Immature natural killer cell (primary cell): ENCODE measurements at regions not wholly inside any gene's neighbourhood (a gene's known extent, or its start where the extent isn't known, plus 50 kb on each side); places are given as distances from the start of the nearest gene placed in this dataset.
"Not testable (repeated sequence)": the region's sequence is repeated elsewhere in the genome, so short reads cannot be mapped to it uniquely, and the experiment has no call there.

Experiments used
- DNase-seq, 3 donors: peaks; one replicate each; pipeline ENCODE4 v3.0.0; 2022; ENCODE audit warnings: mixed read lengths in 1 of 3
- H3K27ac Mint-ChIP-seq, 6 donors: one replicate each; pipeline ENCODE4 v1.8.0; 2020; ENCODE audit warnings: mixed read lengths in 6 of 6, mild to moderate bottlenecking in 5 of 6, inconsistent platforms in 4 of 6, moderate library complexity in 3 of 6
- H3K27me3 Mint-ChIP-seq, 3 donors: one replicate each; pipeline ENCODE4 v1.8.0; 2020 to 2021; ENCODE audit warnings: low read depth in 3 of 3, mild to moderate bottlenecking in 3 of 3, mixed read lengths in 3 of 3, moderate library complexity in 3 of 3, inconsistent platforms in 1 of 3
- H3K36me3 Mint-ChIP-seq, 3 donors: one replicate each; pipeline ENCODE4 v1.8.0; 2020; ENCODE audit warnings: mixed read lengths in 3 of 3, inconsistent platforms in 2 of 3, mild to moderate bottlenecking in 2 of 3
- H3K4me1 Mint-ChIP-seq, 2 donors: one replicate each; pipeline ENCODE4 v1.8.0; 2020; ENCODE audit warnings: inconsistent platforms in 2 of 2, mild to moderate bottlenecking in 2 of 2, mixed read lengths in 2 of 2, moderate library complexity in 1 of 2
- H3K4me3 Mint-ChIP-seq, 5 donors: one replicate each; pipeline ENCODE4 v1.8.0; 2020; ENCODE audit warnings: mild to moderate bottlenecking in 5 of 5, mixed read lengths in 5 of 5, inconsistent platforms in 3 of 5, moderate library complexity in 3 of 5
- H3K9me3 Mint-ChIP-seq, 6 donors: one replicate each; pipeline ENCODE4 v1.8.0; 2020; ENCODE audit warnings: mild to moderate bottlenecking in 6 of 6, mixed read lengths in 6 of 6, inconsistent platforms in 4 of 6, moderate library complexity in 3 of 6

DNA sequence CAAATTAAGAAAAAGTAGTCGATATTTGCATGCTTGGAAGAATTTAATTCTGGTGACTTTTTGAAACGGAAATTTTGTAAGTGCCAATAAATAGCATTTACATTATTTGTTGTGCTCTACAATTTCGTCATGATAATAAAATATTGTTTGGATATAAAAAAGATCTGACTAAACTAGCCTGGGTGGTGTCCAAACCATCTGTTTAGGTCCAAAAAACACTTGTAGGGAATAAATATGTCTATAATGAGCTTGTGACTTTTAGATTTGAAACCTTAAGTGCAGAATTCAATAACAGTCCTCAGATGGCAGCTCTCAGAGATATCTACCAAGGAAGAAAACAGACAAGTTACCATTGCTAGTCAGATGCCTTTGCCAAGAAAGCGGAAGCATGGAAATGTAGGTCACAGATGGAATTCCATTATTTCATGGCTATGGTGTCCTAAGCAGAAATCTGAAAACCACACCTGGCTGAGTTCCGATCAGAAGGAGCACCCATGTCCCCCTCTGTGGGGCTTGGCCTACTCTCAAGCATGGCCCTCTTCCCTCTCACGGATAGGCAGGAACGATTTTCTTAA, 731.1 kb downstream of the RNF144A start:
- H3K9me3 Mint-ChIP-seq = peaks cover 0 to 2% (median 0%) of the 10 kb centered on the region in 6 donors
- H3K27ac Mint-ChIP-seq = no peak overlapping the region
- peaks cover 10 to 25% of the 10 kb centered on the region in 2 donors for H3K4me1 Mint-ChIP-seq
- no peak overlapping the region for H3K4me3 Mint-ChIP-seq
- no peak for DNase-seq
- H3K36me3 Mint-ChIP-seq = peaks cover 0 to 4% (median 3%) of the 10 kb centered on the region in 3 donors
- H3K27me3 Mint-ChIP-seq = peaks cover 0 to 3% (median 0%) of the 10 kb centered on the region in 3 donors

DNA sequence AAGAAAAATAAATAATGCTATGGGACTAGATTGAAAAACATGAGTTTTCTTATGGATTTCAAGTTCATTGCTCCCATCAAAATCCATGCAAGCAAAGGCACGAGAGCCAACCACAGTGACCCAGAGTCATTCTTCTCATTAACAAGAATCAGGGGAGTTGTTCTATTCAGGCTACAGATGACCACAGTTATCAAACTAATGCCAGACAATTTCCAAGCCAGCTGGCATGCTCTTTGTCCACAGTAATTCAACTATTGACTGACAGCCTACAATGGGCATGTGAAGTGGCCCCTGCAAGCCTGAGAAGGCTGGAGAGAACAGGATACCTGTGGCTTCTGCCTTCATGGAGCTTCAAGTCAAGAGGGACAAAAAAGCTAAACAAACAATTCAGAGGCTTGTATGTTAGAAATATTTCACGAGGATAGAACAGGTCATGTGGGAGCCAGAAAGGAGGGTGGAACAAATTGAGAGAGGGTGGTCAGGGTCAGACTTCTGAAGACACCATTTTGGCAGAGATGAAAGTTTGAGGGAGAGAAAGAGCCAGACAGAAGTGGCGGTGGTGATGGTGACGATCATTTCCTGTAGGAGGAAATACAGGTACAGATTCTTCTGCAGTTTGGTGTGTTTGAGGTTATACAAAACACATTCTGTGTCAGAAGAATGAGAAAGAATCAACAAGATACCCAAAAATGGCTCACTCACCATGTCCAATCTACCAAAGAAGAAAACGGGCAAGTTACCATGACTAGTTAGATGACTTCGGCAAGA, 732.4 kb downstream of the RNF144A start:
- peak overlapping the region; percentile 36 to 81 (median 70) for H3K27ac Mint-ChIP-seq
- peak; percentile 12 to 23 (median 19) for DNase-seq
- H3K27me3 Mint-ChIP-seq = peaks cover 0 to 3% (median 2%) of the 10 kb centered on the region in 3 donors
- H3K4me1 Mint-ChIP-seq = peaks cover 10 to 25% of the 10 kb centered on the region in 2 donors
- H3K9me3 Mint-ChIP-seq = peaks cover 0 to 5% (median 2%) of the 10 kb centered on the region in 6 donors
- peaks cover 0 to 11% (median 3%) of the 10 kb centered on the region in 3 donors for H3K36me3 Mint-ChIP-seq
- peak overlapping the region in 2 of 5 donors; percentile 19 to 44 for H3K4me3 Mint-ChIP-seq

DNA sequence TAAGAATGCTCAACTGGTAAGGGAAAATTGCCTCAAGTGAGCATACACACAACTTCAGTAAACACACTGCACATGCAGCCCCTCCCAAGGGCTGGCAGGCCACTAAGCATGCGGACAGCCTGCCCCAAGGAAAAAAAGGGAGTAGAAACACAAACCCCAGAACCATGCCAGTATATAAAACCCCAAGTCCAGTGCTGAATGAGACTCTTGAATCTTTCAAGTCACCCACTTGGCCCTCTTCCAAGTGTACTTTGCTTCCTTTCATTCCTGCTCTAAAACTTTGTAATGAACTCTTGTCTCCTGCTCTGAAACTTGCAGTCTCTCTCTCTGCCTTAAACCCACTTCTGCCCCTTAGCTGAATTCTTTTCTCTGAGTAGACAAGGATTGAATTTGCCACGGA, 736.4 kb downstream of the RNF144A start:
- Mint-ChIP-seq H3K4me3 (no peak overlapping the region), H3K27ac (no peak overlapping the region), H3K9me3 (peaks cover 0 to 5% (median 2%) of the 10 kb centered on the region in 6 donors), H3K27me3 (peaks cover 2 to 6% (median 3%) of the 10 kb centered on the region in 3 donors), H3K4me1 (peaks cover 11 to 24% of the 10 kb centered on the region in 2 donors), H3K36me3 (peaks cover 0 to 11% (median 3%) of the 10 kb centered on the region in 3 donors)
- no peak for DNase-seq

DNA sequence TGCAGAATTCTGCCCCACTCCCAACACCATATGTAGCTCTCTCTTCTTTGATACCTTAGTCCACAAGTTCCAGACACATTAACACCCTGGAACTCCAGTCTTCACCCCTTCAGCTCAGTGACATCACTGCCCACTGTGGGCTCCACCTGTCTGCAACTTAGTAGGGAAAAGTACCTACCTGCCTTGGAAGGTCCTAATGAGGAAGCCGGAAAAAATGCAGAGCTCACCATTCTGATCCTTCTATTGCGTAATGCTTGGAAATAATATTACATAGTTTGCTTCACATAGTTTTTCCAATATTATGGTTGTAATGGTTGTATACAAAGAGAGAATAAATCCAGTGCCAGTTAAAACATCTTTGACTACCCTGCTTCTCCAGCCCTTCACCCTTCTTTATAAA, 738.4 kb downstream of the RNF144A start:
- peaks cover 0 to 5% (median 2%) of the 10 kb centered on the region in 6 donors for H3K9me3 Mint-ChIP-seq
- H3K36me3 Mint-ChIP-seq = peaks cover 3 to 11% (median 7%) of the 10 kb centered on the region in 3 donors
- no peak overlapping the region for H3K4me3 Mint-ChIP-seq
- H3K27ac Mint-ChIP-seq = no peak overlapping the region
- no peak for DNase-seq
- peaks cover 1 to 4% of the 10 kb centered on the region in 2 donors for H3K4me1 Mint-ChIP-seq
- peaks cover 0 to 8% (median 3%) of the 10 kb centered on the region in 3 donors for H3K27me3 Mint-ChIP-seq

DNA sequence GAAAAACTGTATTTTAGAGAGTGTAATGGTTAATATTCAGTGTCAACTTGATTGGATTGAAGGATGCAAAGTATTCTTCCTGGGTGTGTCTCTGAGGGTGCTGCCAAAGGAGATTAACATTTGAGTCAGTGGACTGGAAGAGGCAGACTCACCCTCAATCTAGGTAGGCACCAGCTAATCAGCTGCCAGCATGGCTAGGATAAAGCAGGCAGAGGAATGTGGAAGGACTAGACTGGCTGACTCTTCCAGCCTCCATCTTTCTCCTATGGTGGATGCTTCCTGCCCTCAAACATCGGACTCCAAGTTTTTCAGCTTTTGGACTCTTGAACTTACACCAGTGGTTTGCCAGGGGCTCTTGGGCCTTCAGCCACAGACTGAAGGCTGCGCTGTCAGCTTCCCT, 740.3 kb downstream of the RNF144A start:
- Mint-ChIP-seq H3K27me3 (peaks cover 0 to 11% (median 3%) of the 10 kb centered on the region in 3 donors), H3K36me3 (peaks cover 3 to 13% (median 4%) of the 10 kb centered on the region in 3 donors)
- not testable (repeated sequence) for H3K4me3 Mint-ChIP-seq, H3K9me3 Mint-ChIP-seq, DNase-seq, H3K4me1 Mint-ChIP-seq, H3K27ac Mint-ChIP-seq

DNA sequence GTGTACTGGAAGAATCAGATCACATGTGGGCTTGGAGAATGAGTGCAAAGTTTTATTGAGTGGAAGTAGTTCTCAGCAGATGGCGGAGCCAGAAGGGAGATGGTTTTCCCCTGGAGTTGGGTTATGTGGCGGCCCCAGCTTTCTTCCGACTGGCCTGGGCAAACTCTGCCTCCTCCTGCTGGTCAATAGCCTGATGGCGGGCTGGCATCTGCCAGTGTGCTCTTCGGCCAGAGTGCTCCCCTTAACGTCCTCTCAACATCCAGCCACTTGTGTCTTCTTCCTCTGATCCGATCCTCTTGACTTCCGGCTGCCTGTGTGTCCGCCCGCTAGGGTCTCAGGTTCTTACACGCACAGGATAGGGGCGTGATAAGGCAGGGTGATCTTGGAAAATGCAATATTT, 741.3 kb downstream of the RNF144A start:
- Mint-ChIP-seq H3K27me3 (peaks cover 0 to 11% (median 3%) of the 10 kb centered on the region in 3 donors), H3K9me3 (peaks cover 0 to 5% (median 2%) of the 10 kb centered on the region in 6 donors), H3K4me1 (peaks cover 0 to 1% of the 10 kb centered on the region in 2 donors), H3K36me3 (peaks cover 3 to 13% (median 4%) of the 10 kb centered on the region in 3 donors), H3K27ac (no peak overlapping the region), H3K4me3 (no peak overlapping the region)
- DNase-seq = no peak

DNA sequence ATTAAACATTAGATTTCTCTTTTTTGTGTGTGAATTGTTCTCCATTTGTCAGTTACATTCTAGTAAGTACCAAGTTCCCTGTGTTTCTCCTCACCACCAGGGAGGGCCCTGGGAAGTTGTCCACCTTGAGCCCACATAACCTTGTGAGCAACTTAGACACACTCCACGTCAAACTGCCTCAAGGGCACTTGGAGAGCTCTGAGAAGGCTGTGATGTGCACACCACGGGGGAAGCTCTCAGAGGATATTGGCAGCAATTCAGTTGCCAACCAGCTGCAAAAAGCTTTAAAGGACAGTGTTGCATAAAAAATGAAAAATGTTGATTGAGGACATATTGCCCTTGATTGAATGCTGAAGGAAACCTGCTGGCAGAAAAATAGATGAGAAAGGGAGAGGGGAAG, 743.6 kb downstream of the RNF144A start:
- H3K4me1 Mint-ChIP-seq = peaks cover 0 to 1% of the 10 kb centered on the region in 2 donors
- H3K9me3 Mint-ChIP-seq = peaks cover 0 to 3% (median 0%) of the 10 kb centered on the region in 6 donors
- no peak for DNase-seq
- H3K27me3 Mint-ChIP-seq = peaks cover 0 to 6% (median 0%) of the 10 kb centered on the region in 3 donors
- no peak overlapping the region for H3K27ac Mint-ChIP-seq
- no peak overlapping the region for H3K4me3 Mint-ChIP-seq
- H3K36me3 Mint-ChIP-seq = peaks cover 3 to 5% (median 4%) of the 10 kb centered on the region in 3 donors

DNA sequence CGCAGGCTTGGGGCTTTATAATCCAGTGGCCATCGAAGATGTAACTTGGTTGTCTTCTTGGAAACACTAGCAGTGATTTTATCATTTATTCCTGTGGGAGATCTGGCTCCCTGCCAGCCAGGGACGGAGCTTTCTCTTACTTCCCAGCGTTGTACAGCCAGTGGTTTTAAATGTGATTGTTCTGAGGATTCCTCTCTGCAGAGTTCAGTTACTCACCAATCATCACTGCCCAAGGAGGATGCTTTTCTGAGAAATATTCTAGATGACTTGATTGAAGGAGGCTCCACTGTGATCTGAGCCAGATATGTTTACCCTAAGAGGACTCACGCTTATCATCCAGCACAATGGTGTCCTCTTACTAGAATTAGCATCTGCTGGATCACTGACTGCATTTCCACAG, 744.3 kb downstream of the RNF144A start:
- H3K4me1 Mint-ChIP-seq = peaks cover 0 to 1% of the 10 kb centered on the region in 2 donors
- H3K4me3 Mint-ChIP-seq = no peak overlapping the region
- no peak overlapping the region for H3K27ac Mint-ChIP-seq
- peaks cover 0 to 4% (median 3%) of the 10 kb centered on the region in 3 donors for H3K27me3 Mint-ChIP-seq
- H3K36me3 Mint-ChIP-seq = peaks cover 3 to 5% (median 4%) of the 10 kb centered on the region in 3 donors
- DNase-seq = no peak
- H3K9me3 Mint-ChIP-seq = peaks cover 0 to 3% (median 0%) of the 10 kb centered on the region in 6 donors

DNA sequence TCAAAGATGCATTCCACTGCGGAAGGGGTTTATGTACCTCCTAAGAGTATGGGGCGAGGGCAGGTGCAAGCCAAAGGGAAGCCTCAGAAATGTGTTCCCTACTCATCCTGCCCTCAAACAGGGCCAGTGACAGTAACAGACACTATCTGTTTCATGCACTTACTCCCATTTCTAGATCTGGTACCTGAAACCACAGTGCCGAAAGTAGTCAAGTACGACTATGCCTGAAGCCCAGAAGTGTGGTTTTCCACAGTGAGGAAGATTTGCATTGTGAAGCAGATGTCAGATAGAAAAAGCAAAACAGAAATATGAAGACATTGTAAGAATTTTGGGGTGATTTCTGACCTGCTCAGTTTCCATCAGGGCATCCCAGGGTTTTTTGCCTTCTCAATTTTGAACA, 748.7 kb downstream of the RNF144A start:
- Mint-ChIP-seq H3K4me1 (peaks cover 0 to 4% of the 10 kb centered on the region in 2 donors), H3K4me3 (no peak overlapping the region), H3K36me3 (peaks cover 0 to 5% (median 0%) of the 10 kb centered on the region in 3 donors), H3K27me3 (peaks cover 0 to 6% (median under 1%) of the 10 kb centered on the region in 3 donors), H3K27ac (no peak overlapping the region), H3K9me3 (no peaks in the 10 kb centered on the region)
- DNase-seq = no peak

DNA sequence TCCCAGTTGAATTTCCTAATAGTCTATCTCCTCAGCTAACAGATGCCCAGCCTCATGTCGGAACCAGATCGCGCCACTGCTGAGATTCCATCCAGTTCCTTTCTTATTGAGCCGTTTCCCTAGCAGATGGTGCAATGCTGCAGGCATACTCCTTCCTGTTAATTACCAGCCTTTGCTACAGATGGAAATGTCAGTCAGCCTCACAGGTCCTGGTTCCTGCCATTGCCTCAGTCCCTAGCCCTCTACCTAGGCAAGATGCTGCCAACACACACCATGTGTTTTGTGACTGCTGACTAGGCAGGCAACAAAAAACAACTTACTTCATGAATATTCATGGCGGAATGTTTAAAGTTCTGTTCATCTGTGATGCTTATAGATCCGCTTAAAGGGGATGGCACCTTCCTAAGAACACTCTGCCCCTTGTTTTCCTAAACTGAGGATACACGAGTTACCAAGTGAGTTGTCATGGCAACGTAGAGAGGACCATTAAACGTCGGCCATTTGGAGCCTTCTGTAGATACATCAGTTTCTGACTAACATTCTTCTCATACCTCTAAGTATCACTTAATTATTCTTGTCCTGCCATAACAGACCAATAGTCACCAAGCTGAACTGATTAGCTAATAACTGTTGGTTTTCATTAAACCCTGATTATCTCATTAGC, 749.5 kb downstream of the RNF144A start:
- Mint-ChIP-seq H3K4me1 (peaks cover 8 to 13% of the 10 kb centered on the region in 2 donors), H3K4me3 (no peak overlapping the region), H3K9me3 (no peaks in the 10 kb centered on the region), H3K27ac (no peak overlapping the region), H3K27me3 (peaks cover 0 to 7% (median 0%) of the 10 kb centered on the region in 3 donors), H3K36me3 (peaks cover 0 to 5% (median 0%) of the 10 kb centered on the region in 3 donors)
- no peak for DNase-seq

DNA sequence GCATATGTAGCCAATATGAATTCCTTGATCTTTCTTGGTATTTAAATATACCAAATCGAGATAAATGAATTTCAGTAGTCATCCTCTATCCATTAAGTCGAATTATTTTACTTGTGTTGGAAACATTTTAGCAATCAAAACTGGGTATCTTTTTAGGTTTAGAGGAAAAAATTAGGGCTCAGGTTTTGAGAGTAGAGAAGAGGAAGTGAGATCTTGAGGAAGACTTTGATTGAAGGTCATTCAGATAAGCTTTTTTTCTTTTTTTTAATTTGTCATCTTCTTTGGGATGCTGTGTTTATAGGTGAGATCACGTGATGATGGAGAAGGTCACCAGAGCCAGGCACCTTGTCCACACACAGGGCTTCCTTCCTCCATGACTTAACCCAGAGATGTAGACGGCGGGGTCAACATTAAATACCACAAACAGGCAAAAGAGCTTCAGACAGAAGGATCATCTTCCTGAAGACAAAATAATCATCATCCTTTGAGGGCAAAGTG, 750.1 kb downstream of the RNF144A start:
- Mint-ChIP-seq H3K27ac (no peak overlapping the region), H3K9me3 (no peaks in the 10 kb centered on the region), H3K4me1 (peaks cover 14 to 18% of the 10 kb centered on the region in 2 donors), H3K4me3 (no peak overlapping the region), H3K27me3 (peaks cover 0 to 7% (median 0%) of the 10 kb centered on the region in 3 donors), H3K36me3 (peaks cover 0 to under 1% (median 0%) of the 10 kb centered on the region in 3 donors)
- no peak for DNase-seq

DNA sequence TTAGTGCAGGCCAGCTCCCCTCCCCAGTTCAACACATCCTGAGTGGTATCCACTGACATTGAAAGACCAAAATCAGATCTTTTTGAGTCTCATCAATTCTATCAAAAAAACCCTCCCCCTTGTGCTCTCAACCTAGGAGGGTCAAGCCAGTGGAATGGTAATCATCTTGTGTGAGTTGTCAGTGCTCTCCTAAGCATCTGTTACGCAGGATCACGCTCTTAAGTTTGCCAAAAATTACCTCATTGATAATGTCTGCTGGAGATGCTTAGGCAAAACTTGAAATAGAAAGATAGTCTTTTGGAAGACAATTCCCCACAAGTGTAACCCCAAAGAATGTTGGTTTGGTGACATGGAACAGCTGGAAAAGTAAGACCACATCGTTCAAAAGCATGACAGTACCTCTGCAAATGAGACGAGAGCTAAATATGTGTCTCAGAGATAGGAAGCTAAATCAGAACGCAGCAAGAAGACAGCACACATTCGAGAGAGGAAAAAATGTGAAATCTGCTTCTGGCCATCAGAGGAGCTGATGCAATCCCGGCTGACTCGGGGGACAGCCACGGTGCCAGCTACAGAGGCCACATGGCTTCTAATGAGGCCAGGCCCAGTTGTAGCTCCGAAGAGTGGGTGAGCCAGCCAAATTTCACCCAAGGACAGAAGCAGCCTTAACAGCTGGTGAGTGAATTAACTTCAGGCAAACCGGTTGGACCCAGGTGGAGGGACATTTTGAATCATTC, 753.9 kb downstream of the RNF144A start:
- Mint-ChIP-seq H3K9me3 (peaks cover 0 to 6% (median 0%) of the 10 kb centered on the region in 6 donors), H3K4me1 (peaks cover 25 to 34% of the 10 kb centered on the region in 2 donors), H3K27me3 (peaks cover 0 to 7% (median 0%) of the 10 kb centered on the region in 3 donors), H3K27ac (peak overlapping the region in 5 of 6 donors; percentile 44 to 91 (median 68)), H3K4me3 (peak overlapping the region in 2 of 5 donors; percentile 32 to 40), H3K36me3 (no peaks in the 10 kb centered on the region)
- DNase-seq = no peak
